ENCODE measurements at regions not wholly inside any gene's neighbourhood (a gene's known extent, or its start where the extent isn't known, plus 50 kb on each side); places are given as distances from the start of the nearest gene placed in this dataset.

DNA sequence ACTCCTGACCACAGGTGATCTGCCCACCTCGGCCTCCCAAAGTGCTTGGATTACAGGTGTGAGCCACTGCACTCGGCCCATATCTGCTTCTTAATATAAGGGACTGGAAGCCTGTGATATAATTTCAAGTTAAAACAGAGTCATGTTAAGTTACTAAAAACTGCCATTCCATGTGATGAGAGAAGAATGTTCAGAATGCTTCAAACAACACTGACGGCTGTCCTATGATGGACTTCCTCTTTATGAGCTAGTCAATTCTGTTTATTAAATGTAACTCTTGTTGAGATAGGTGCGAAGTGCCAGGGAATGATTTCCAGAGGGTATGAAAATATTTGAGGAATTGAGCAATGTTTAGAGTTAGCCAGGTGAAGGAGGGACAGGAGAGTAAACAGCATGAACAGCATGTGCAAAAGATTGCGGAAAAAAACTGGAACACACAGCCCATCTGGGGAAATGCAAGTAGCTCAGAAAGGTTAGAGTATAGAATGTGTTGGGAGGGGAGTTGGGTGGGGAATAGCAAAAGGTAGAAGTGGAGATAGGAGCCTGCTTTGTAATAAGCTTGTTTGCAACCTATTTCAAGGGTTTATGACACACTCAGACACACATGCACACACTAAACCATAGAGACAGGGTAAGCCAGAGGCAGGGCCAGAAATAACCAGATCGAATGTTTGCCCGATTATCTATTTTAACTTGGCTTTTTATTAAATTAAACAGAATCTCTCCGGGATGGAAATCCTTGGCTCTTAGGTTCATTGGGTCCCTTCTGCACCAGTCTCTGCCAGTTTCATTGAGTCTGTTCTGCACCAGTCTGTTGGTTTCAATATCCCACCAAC is 135.6 kb upstream of the COX10 start:
- H3K27me3 Mint-ChIP-seq: peaks cover 0 to 3% (median 0%) of the 10 kb centered on the region in 5 donors
- peaks cover 3 to 33% (median 9%) of the 10 kb centered on the region in 3 donors for H3K36me3 Mint-ChIP-seq
- H3K27ac Mint-ChIP-seq: no peak overlapping the region
- ATAC-seq (no peak), DNase-seq (no peak)
- H3K9me3 Mint-ChIP-seq: peaks cover 0 to 14% (median 2%) of the 10 kb centered on the region in 9 donors
- POLR2A ChIA-PET: no interaction called here
- peaks cover 0 to 31% (median 1%) of the 10 kb centered on the region in 4 donors for H3K4me1 Mint-ChIP-seq
- no peak overlapping the region for H3K4me3 Mint-ChIP-seq

DNA sequence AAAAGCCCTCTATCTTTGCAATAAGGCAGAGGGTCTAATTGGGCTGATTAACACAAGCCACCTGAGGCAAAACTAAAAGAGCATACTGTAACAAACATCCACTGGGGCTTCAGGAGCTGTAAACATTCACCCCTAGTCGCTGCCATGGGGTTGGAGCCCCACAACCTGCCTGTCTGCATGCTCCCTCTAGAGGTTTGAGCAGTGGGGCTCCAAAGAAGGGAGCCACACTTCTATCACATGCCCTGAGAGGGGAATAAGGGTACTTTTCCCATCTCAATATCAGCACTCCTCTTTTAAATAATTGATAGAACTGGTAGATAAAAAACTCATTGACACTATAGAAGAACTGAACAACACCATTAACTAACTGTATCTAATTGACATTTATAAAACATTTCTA is 130.1 kb upstream of the COX10 start:
- no peak overlapping the region for H3K4me3 Mint-ChIP-seq
- ATAC-seq: no peak
- peaks cover 0 to 32% (median 12%) of the 10 kb centered on the region in 9 donors for H3K9me3 Mint-ChIP-seq
- no peak for DNase-seq
- H3K27ac Mint-ChIP-seq: no peak overlapping the region
- peaks cover 0 to 2% (median 0%) of the 10 kb centered on the region in 4 donors for H3K4me1 Mint-ChIP-seq
- POLR2A ChIA-PET: no interaction called here
- no peaks in the 10 kb centered on the region for H3K27me3 Mint-ChIP-seq
- H3K36me3 Mint-ChIP-seq: peaks cover 0 to 31% (median 24%) of the 10 kb centered on the region in 3 donors

DNA sequence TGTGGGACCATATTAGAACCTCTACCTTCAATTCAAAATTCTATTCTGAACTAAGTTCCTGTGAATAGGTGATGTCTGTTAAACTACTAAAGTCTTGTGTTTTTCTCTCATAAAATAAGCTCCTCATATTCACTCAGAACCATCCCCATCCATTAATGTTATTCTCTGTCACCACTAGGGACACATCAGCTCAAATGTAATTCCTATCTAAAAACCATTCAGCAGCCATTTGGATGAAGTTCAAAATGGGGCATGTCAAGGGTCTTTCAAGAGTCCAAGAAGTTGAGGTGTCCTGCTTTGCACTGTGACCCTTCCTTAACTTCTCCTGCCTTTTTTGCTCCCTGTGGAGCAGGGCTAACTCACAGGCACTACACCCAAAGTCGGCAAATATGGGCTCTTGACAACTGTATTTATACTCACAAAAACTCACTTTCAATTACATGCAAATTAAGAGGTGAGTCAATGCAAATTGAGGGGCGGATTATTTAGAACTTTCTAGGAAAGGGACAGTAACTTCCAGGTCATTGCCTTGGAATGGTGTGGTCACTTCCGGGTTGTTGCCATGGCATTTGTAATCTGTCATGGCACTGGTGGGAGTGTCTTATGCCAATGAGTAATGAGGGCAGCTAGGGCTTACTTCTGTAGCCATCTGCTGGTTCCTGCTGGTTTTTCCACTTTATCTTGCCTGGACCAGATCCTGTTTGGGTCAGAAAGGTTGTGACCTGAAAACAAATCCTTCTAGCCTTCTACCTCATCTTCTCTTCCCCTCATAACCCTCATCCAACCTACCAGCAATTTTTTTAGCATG is 128.2 kb upstream of the COX10 start:
- H3K27ac Mint-ChIP-seq: no peak overlapping the region
- peaks cover 3 to 32% (median 24%) of the 10 kb centered on the region in 3 donors for H3K36me3 Mint-ChIP-seq
- ATAC-seq (no peak), DNase-seq (no peak)
- POLR2A ChIA-PET: no interaction called here
- H3K4me1 Mint-ChIP-seq: peaks cover 0 to 2% (median 0%) of the 10 kb centered on the region in 4 donors
- peaks cover 0 to 32% (median 12%) of the 10 kb centered on the region in 9 donors for H3K9me3 Mint-ChIP-seq
- no peaks in the 10 kb centered on the region for H3K27me3 Mint-ChIP-seq
- H3K4me3 Mint-ChIP-seq: no peak overlapping the region

DNA sequence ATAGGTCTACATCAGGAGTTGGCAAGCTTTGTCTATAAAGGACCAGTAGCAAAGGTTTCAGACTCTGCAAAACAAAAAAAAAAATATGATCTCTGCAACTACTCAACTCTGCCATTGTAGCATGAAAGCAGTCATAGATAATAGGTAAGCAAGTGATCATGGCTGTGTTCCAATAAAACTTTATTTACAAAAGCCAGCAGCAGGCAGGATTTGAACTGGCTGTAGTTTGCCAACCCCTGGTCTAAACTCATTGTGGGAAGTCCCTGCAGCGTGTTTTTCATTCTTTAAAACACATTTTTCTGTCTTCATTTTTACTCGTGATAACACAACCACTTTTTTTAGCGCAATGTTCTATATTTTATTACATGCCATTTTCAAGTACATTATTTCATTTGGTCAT is 127.5 kb upstream of the COX10 start:
- no peaks in the 10 kb centered on the region for H3K27me3 Mint-ChIP-seq
- no peak overlapping the region for H3K27ac Mint-ChIP-seq
- H3K4me3 Mint-ChIP-seq: no peak overlapping the region
- H3K9me3 Mint-ChIP-seq: peaks cover 0 to 32% (median 12%) of the 10 kb centered on the region in 9 donors
- ATAC-seq (no peak), DNase-seq (no peak)
- peaks cover 3 to 30% (median 24%) of the 10 kb centered on the region in 3 donors for H3K36me3 Mint-ChIP-seq
- peaks cover 0 to 2% (median 0%) of the 10 kb centered on the region in 4 donors for H3K4me1 Mint-ChIP-seq
- POLR2A ChIA-PET: no interaction called here

DNA sequence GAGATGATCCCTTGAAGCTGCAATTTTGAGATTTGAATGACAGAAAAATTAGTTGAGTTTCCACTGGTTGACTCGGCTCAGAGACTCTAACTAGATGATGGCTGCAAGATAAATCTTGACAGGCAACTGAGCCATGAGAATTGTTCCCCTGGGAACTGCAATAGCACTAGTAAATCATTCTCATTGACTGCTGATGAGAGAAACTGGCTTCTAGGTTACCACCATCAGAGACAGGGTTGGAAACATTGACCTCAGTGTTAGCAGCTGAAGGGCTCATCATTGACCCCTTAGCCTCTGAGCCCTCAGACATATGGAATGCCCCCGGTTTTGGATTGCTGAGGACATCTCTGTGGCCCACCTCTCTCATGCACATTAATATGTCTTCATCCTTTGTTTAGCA is 125.4 kb upstream of the COX10 start:
- Mint-ChIP-seq H3K9me3 (peaks cover 0 to 25% (median 9%) of the 10 kb centered on the region in 9 donors), H3K4me3 (no peak overlapping the region), H3K27ac (no peak overlapping the region), H3K27me3 (no peaks in the 10 kb centered on the region), H3K36me3 (peaks cover 3 to 30% (median 24%) of the 10 kb centered on the region in 3 donors), H3K4me1 (peaks cover 0 to 2% (median 0%) of the 10 kb centered on the region in 4 donors)
- POLR2A ChIA-PET: no interaction called here
- no peak for ATAC-seq
- DNase-seq: no peak

DNA sequence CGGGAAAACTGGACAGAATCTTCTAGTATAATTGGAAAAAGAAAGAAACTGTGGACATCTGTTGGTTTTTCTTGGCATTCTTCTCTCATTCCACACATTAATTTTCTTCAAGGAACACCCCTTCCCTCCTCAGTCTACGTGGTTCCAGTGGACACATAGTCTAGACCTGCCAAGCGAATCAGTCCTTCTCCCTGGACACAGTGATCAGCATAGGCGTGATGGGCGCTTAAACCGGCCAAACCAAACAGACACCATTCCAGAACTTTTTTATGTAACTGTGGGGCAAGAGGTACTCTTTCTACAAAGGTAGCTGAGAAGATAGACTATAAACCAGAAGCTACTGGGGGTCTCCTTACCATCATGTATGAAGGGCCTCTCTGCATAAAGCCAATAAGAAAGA is 121.8 kb upstream of the COX10 start:
- DNase-seq: no peak
- peaks cover 0 to 3% (median 3%) of the 10 kb centered on the region in 3 donors for H3K36me3 Mint-ChIP-seq
- POLR2A ChIA-PET: no interaction called here
- no peak overlapping the region for H3K4me3 Mint-ChIP-seq
- no peaks in the 10 kb centered on the region for H3K27me3 Mint-ChIP-seq
- no peak for ATAC-seq
- H3K4me1 Mint-ChIP-seq: peaks cover 0 to 2% (median 0%) of the 10 kb centered on the region in 4 donors
- H3K27ac Mint-ChIP-seq: peak overlapping the region in 1 of 10 donors; percentile 66
- H3K9me3 Mint-ChIP-seq: no peaks in the 10 kb centered on the region

DNA sequence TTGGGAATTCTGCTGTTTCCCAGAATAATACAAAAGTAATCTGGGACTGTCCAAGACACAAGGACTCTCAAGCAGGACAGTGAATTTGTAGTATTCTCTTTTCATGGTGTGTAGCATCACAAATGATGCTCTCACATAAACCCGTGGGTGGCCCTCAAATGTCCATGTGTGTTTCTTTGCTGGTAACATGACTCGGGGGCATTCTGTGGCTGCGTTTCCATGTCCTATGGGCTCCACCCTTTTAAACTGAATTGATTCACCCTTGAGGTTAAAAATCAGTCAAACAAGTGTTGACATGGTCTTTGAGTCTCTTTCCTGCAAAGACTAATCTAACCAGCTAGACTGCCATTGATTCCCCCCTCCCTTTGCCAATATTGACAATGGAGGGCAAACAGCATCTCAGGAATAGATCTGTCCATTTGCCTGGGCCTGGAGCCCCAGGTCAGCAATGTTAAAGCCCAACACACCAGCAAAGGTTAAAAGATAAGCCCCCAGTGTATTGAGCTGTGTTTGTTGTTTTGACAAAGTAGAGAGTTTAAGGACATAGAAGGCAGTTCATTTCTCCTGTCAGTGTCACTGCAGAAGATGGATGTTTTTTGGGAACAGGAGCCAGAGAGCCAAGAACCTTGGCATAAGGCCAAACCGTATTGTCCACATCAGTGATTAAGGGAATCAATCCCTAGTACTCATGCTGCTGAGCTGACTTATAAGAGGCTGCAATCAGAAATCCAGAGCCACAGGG is 117.1 kb upstream of the COX10 start:
- POLR2A ChIA-PET: no interaction called here
- Mint-ChIP-seq H3K4me1 (no peaks in the 10 kb centered on the region), H3K27ac (no peak overlapping the region), H3K36me3 (peaks cover 0 to 5% (median 0%) of the 10 kb centered on the region in 3 donors), H3K27me3 (no peaks in the 10 kb centered on the region), H3K9me3 (no peaks in the 10 kb centered on the region), H3K4me3 (no peak overlapping the region)
- DNase-seq (no peak), ATAC-seq (no peak)

DNA sequence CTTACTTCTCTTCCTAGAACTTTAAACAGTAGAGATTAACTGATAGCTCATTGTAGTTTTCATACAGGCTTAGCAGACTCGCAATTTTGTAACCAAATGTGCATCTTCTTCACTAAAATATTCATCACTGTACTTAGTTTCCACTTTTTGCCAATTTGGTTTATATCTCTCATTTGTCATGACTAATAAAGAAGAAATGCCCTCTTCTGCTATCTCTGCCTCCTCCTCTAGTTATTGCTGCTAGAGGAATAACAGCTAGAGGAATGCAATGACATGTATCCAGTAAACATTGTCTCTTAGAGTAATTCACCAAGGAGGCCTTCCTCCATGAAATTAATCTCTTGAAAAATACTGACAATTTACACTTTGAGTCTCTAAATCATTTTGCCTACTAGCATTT is 115.5 kb upstream of the COX10 start:
- POLR2A ChIA-PET: no interaction called here
- ATAC-seq: no peak
- Mint-ChIP-seq H3K27me3 (no peaks in the 10 kb centered on the region), H3K36me3 (peaks cover 0 to 7% (median 0%) of the 10 kb centered on the region in 3 donors), H3K4me3 (no peak overlapping the region), H3K27ac (no peak overlapping the region), H3K9me3 (no peaks in the 10 kb centered on the region), H3K4me1 (no peaks in the 10 kb centered on the region)
- no peak for DNase-seq

DNA sequence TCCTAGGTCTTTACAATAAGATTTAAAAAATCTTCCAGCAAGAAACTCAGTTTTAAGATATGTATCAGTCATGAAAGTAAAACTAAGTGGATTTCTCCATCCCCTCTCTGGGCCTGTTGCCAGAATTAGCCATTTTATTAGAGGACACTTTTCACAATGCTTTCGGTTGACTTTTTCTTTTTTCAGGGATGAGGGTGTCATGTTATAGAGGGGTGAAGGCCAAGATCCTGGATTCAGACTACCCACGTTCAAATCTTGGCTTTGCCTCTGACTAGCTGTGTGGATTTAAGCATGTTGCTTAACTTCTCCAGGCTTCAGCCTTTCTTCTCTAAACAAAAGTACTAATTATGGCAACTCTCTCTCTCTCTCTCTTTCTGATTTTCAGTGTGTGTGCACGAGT is 111.7 kb upstream of the COX10 start:
- POLR2A ChIA-PET: no interaction called here
- DNase-seq (no peak), ATAC-seq (no peak)
- Mint-ChIP-seq H3K36me3 (peaks cover 0 to 7% (median 0%) of the 10 kb centered on the region in 3 donors), H3K4me1 (peaks cover 0 to under 1% (median 0%) of the 10 kb centered on the region in 4 donors), H3K9me3 (no peaks in the 10 kb centered on the region), H3K4me3 (no peak overlapping the region), H3K27me3 (no peaks in the 10 kb centered on the region), H3K27ac (no peak overlapping the region)

DNA sequence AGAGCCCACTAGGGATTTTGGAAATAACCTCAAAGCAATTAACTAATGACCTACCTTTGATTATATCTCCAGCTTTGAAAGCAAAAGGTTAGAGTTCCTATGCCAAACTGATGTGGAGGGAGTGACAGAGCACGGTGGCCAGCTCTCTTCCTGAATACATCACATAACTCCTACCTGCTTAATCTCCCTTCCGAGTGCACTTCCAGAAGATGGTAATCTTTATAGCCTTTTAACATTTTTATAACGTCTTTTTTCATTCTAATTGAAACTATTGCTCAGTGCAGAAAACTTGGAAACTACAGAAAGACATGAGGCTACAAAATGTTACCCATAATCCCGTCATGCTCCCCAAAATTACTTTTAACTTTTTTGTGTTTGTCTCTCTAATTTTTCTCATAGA is 110.5 kb upstream of the COX10 start:
- peaks cover 0 to 3% (median 1%) of the 10 kb centered on the region in 4 donors for H3K4me1 Mint-ChIP-seq
- no peak overlapping the region for H3K4me3 Mint-ChIP-seq
- no peaks in the 10 kb centered on the region for H3K9me3 Mint-ChIP-seq
- DNase-seq: no peak
- POLR2A ChIA-PET: interaction anchor here (0.5 kb wide), 1 partner anchor 113 kb away, joined by 7 read pairs; no protein-coding TSS in a partner anchor
- H3K36me3 Mint-ChIP-seq: peaks cover 0 to 7% (median 0%) of the 10 kb centered on the region in 3 donors
- no peak overlapping the region for H3K27ac Mint-ChIP-seq
- no peaks in the 10 kb centered on the region for H3K27me3 Mint-ChIP-seq
- no peak for ATAC-seq

DNA sequence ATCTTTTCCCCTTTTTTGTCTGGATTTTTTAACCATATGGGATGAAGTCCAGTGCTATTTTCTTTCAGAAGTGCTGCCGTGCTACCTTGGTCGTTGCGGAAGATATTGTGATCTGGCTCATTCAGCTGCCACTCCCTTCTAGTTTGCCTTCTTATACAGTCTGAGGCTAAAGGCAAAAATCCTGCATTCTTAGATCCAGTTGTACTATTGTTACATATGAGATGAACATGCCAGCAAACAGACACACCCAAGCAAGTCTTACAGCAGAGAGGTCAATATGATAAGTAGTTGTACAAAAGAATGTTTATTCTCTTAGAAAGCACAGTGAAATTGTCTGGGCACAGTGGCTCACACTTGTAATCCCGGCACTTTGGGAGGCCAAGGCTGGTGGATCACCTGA is 108.0 kb upstream of the COX10 start:
- Mint-ChIP-seq H3K36me3 (peaks cover 0 to 8% (median 0%) of the 10 kb centered on the region in 3 donors), H3K4me3 (no peak overlapping the region), H3K27ac (no peak overlapping the region), H3K9me3 (peaks cover 0 to 2% (median 0%) of the 10 kb centered on the region in 9 donors), H3K27me3 (no peaks in the 10 kb centered on the region), H3K4me1 (peaks cover 0 to 3% (median 2%) of the 10 kb centered on the region in 4 donors)
- ATAC-seq: no peak
- POLR2A ChIA-PET: interaction anchor here (0.5 kb wide), 1 partner anchor 334 kb away, joined by 4 read pairs; no protein-coding TSS in a partner anchor
- no peak for DNase-seq

DNA sequence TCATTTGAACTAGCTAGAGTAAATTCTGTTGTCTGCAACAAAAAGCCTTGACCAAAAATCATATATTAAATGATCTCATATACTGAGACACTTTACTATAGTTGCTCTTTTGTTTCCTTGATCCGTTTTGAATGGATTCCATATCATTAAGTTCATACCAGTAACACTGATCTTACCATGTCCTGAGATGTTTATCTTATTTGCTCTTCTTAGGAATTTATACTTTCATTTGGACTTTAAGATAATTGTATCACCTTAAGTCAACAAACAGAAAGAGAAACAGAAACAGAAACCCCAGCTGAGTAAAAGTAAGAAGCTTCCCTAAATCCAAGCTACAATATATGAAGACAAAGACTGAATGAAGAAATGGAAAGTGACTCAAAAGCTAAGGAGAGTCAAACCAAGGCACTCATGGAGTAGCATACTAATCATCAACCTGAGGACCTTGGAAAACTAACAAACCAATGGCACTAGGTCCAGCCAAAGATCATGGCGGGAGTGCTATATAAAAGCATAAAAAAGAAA is 106.5 kb upstream of the COX10 start:
- H3K4me3 Mint-ChIP-seq: no peak overlapping the region
- DNase-seq: no peak

More for the DNA sequence above, 106.5 kb upstream of the COX10 start:
- POLR2A ChIA-PET: no interaction called here
- no peak for ATAC-seq
- Mint-ChIP-seq H3K27me3 (no peaks in the 10 kb centered on the region), H3K27ac (no peak overlapping the region), H3K4me1 (peaks cover 0 to 3% (median 2%) of the 10 kb centered on the region in 4 donors), H3K36me3 (peaks cover 0 to 4% (median 0%) of the 10 kb centered on the region in 3 donors), H3K9me3 (peaks cover 0 to 2% (median 0%) of the 10 kb centered on the region in 9 donors)

Measured in naive thymus-derived CD8-positive, alpha-beta T cell (primary cell).